ENCODE measurements at regions not wholly inside any gene's neighbourhood (a gene's known extent, or its start where the extent isn't known, plus 50 kb on each side); places are given as distances from the start of the nearest gene placed in this dataset.
"Not testable (repeated sequence)": the region's sequence is repeated elsewhere in the genome, so short reads cannot be mapped to it uniquely, and the experiment has no call there.

GRCh38 chr2:31810200-31810917, 200.4 kb downstream of the MEMO1 start:
- Histone ChIP-seq H3K79me2 (ENCODE audit: insufficient read depth, low read length) (no peaks in the 10 kb centered on the region), H2AFZ (ENCODE audit: low read length) (no peak overlapping the region), H4K20me1 (ENCODE audit: insufficient read depth, low read length) (no peaks in the 10 kb centered on the region), H3K4me3 (ENCODE audit: insufficient read depth, low read length) (no peak overlapping the region), H3K27me3 (ENCODE audit: insufficient read depth, low read length) (no peaks in the 10 kb centered on the region), H3K4me2 (ENCODE audit: insufficient read depth, low read length) (no peak overlapping the region), H3K27ac (ENCODE audit: low read depth, low read length) (no peak overlapping the region), H3K9me3 (ENCODE audit: low read depth, low read length) (no peaks in the 10 kb centered on the region), H3K36me3 (ENCODE audit: insufficient read depth, low read length) (no peaks in the 10 kb centered on the region), H3K4me1 (ENCODE audit: insufficient read depth, low read length) (peaks cover 4% of the 10 kb centered on the region)
- TF ChIP-seq CTCF (IDR thresholded peaks at IDR 0.05; ENCODE audit: extremely low read depth, low read depth, low read length), result no peak
- DNase-seq (ENCODE audit: insufficient read length, low spot score, missing footprints), result no peak

- H2AFZ ChIP-seq (ENCODE audit: low read length), result no peak overlapping the region
- no peak overlapping the region for H3K27ac ChIP-seq (ENCODE audit: low read depth, low read length)
- no peak overlapping the region for H3K4me2 ChIP-seq (ENCODE audit: insufficient read depth, low read length)
- H3K9me3 ChIP-seq (ENCODE audit: low read depth, low read length), result no peaks in the 10 kb centered on the region
- H3K4me3 ChIP-seq (ENCODE audit: insufficient read depth, low read length), result no peak overlapping the region
- TF ChIP-seq CTCF (IDR thresholded peaks at IDR 0.05; ENCODE audit: extremely low read depth, low read depth, low read length), result no peak
- no peaks in the 10 kb centered on the region for H4K20me1 ChIP-seq (ENCODE audit: insufficient read depth, low read length)
- no peaks in the 10 kb centered on the region for H3K27me3 ChIP-seq (ENCODE audit: insufficient read depth, low read length)
- no peaks in the 10 kb centered on the region for H3K79me2 ChIP-seq (ENCODE audit: insufficient read depth, low read length)
- no peaks in the 10 kb centered on the region for H3K4me1 ChIP-seq (ENCODE audit: insufficient read depth, low read length)
- no peaks in the 10 kb centered on the region for H3K36me3 ChIP-seq (ENCODE audit: insufficient read depth, low read length)
- DNase-seq (ENCODE audit: insufficient read length, low spot score, missing footprints), result no peak
Measured at GRCh38 chr2:31805688-31806087, 205.1 kb downstream of the MEMO1 start.

GRCh38 chr2:31803481-31804153, 207.2 kb downstream of the MEMO1 start:
- not testable (repeated sequence) for H3K36me3 ChIP-seq (ENCODE audit: insufficient read depth, low read length); H3K4me1 ChIP-seq (ENCODE audit: insufficient read depth, low read length); H4K20me1 ChIP-seq (ENCODE audit: insufficient read depth, low read length); H3K79me2 ChIP-seq (ENCODE audit: insufficient read depth, low read length); H3K27me3 ChIP-seq (ENCODE audit: insufficient read depth, low read length); H3K27ac ChIP-seq (ENCODE audit: low read depth, low read length); H3K4me2 ChIP-seq (ENCODE audit: insufficient read depth, low read length); H3K9me3 ChIP-seq (ENCODE audit: low read depth, low read length); H3K4me3 ChIP-seq (ENCODE audit: insufficient read depth, low read length); H2AFZ ChIP-seq (ENCODE audit: low read length); DNase-seq (ENCODE audit: insufficient read length, low spot score, missing footprints)

GRCh38 chr2:31802711-31803110, 208.1 kb downstream of the MEMO1 start:
- Histone ChIP-seq H2AFZ (ENCODE audit: low read length) (no peak overlapping the region), H4K20me1 (ENCODE audit: insufficient read depth, low read length) (no peaks in the 10 kb centered on the region), H3K79me2 (ENCODE audit: insufficient read depth, low read length) (no peaks in the 10 kb centered on the region), H3K4me3 (ENCODE audit: insufficient read depth, low read length) (no peak overlapping the region), H3K4me1 (ENCODE audit: insufficient read depth, low read length) (no peaks in the 10 kb centered on the region), H3K4me2 (ENCODE audit: insufficient read depth, low read length) (no peak overlapping the region), H3K9me3 (ENCODE audit: low read depth, low read length) (no peaks in the 10 kb centered on the region), H3K27ac (ENCODE audit: low read depth, low read length) (no peak overlapping the region), H3K36me3 (ENCODE audit: insufficient read depth, low read length) (no peaks in the 10 kb centered on the region), H3K27me3 (ENCODE audit: insufficient read depth, low read length) (no peaks in the 10 kb centered on the region)
- no peak for DNase-seq (ENCODE audit: insufficient read length, low spot score, missing footprints)
- TF ChIP-seq CTCF (IDR thresholded peaks at IDR 0.05; ENCODE audit: extremely low read depth, low read depth, low read length), result no peak

- not testable (repeated sequence) for H3K27me3 ChIP-seq (ENCODE audit: insufficient read depth, low read length); H3K27ac ChIP-seq (ENCODE audit: low read depth, low read length); H4K20me1 ChIP-seq (ENCODE audit: insufficient read depth, low read length); H3K36me3 ChIP-seq (ENCODE audit: insufficient read depth, low read length); H3K4me2 ChIP-seq (ENCODE audit: insufficient read depth, low read length); H3K79me2 ChIP-seq (ENCODE audit: insufficient read depth, low read length); H2AFZ ChIP-seq (ENCODE audit: low read length); H3K9me3 ChIP-seq (ENCODE audit: low read depth, low read length); H3K4me1 ChIP-seq (ENCODE audit: insufficient read depth, low read length); DNase-seq (ENCODE audit: insufficient read length, low spot score, missing footprints); H3K4me3 ChIP-seq (ENCODE audit: insufficient read depth, low read length)
Measured at GRCh38 chr2:31799282-31799681, 211.5 kb downstream of the MEMO1 start.

Measured in osteoblast (primary cell).